ENCODE measurements at regions not wholly inside any gene's neighbourhood (a gene's known extent, or its start where the extent isn't known, plus 50 kb on each side); places are given as distances from the start of the nearest gene placed in this dataset.

GRCh38 chr2:30361751-30362394 lies 85.2 kb upstream of the LCLAT1 start:
- Histone ChIP-seq H4K20me1 (ENCODE audit: insufficient read depth) (no peaks in the 10 kb centered on the region), H3K4me3 (ENCODE audit: low read length) (no peak overlapping the region), H3K36me3 (ENCODE audit: insufficient read depth, low read length) (no peaks in the 10 kb centered on the region), H3K9ac (ENCODE audit: low read length) (no peak overlapping the region), H3K27ac (ENCODE audit: low read length) (no peak overlapping the region), H3K9me2 (ENCODE audit: insufficient read depth, low read length) (no peaks in the 10 kb centered on the region), H3K79me2 (replicated peaks; ENCODE audit: insufficient read depth, low read length) (no peaks in the 10 kb centered on the region), H3K4me2 (ENCODE audit: low read length) (no peak overlapping the region), H3F3A (ENCODE audit: insufficient read depth, low read length, poor library complexity, severe bottlenecking) (no peaks in the 10 kb centered on the region), H2AFZ (ENCODE audit: low read depth, low read length) (no peak overlapping the region), H3K27me3 (ENCODE audit: insufficient read depth, low read depth, low read length) (no peaks in the 10 kb centered on the region), H3K9me3 (ENCODE audit: low read length) (no peaks in the 10 kb centered on the region)
- TF ChIP-seq EP300 (conservative IDR thresholded peaks at IDR 0.05; ENCODE audit: poor library complexity, severe bottlenecking) (no peak), CTCF (IDR thresholded peaks at IDR 0.05; ENCODE audit: poor library complexity, severe bottlenecking) (no peak), REST (IDR thresholded peaks at IDR 0.05; ENCODE audit: borderline replicate concordance) (no peak), EZH2 (IDR thresholded peaks at IDR 0.05; ENCODE audit: borderline replicate concordance, insufficient read depth, low read length, poor library complexity, severe bottlenecking) (no peak), POLR2AphosphoS5 (IDR thresholded peaks at IDR 0.05) (no peak), SMC3 (conservative IDR thresholded peaks at IDR 0.05; ENCODE audit: poor library complexity) (no peak), TAF1 (IDR thresholded peaks at IDR 0.05; ENCODE audit: low read depth) (no peak), MXI1 (conservative IDR thresholded peaks at IDR 0.05; ENCODE audit: poor library complexity, severe bottlenecking) (no peak), RAD21 (conservative IDR thresholded peaks at IDR 0.05) (no peak)

- Histone ChIP-seq H3K36me3 (ENCODE audit: insufficient read depth, low read length) (no peaks in the 10 kb centered on the region), H3K27me3 (ENCODE audit: insufficient read depth, low read depth, low read length) (no peaks in the 10 kb centered on the region), H3K79me2 (replicated peaks; ENCODE audit: insufficient read depth, low read length) (no peaks in the 10 kb centered on the region), H3F3A (ENCODE audit: insufficient read depth, low read length, poor library complexity, severe bottlenecking) (no peaks in the 10 kb centered on the region), H3K4me2 (ENCODE audit: low read length) (no peak overlapping the region), H3K27ac (ENCODE audit: low read length) (no peak overlapping the region), H2AFZ (ENCODE audit: low read depth, low read length) (no peak overlapping the region), H3K9ac (ENCODE audit: low read length) (no peak overlapping the region), H3K9me3 (ENCODE audit: low read length) (no peaks in the 10 kb centered on the region), H3K4me3 (ENCODE audit: low read length) (no peak overlapping the region), H4K20me1 (ENCODE audit: insufficient read depth) (no peaks in the 10 kb centered on the region), H3K9me2 (ENCODE audit: insufficient read depth, low read length) (no peaks in the 10 kb centered on the region)
- TF ChIP-seq SMC3 (conservative IDR thresholded peaks at IDR 0.05; ENCODE audit: poor library complexity) (no peak), EP300 (conservative IDR thresholded peaks at IDR 0.05; ENCODE audit: poor library complexity, severe bottlenecking) (no peak), MXI1 (conservative IDR thresholded peaks at IDR 0.05; ENCODE audit: poor library complexity, severe bottlenecking) (no peak), RAD21 (conservative IDR thresholded peaks at IDR 0.05) (no peak), REST (IDR thresholded peaks at IDR 0.05; ENCODE audit: borderline replicate concordance) (no peak), POLR2AphosphoS5 (IDR thresholded peaks at IDR 0.05) (no peak), EZH2 (IDR thresholded peaks at IDR 0.05; ENCODE audit: borderline replicate concordance, insufficient read depth, low read length, poor library complexity, severe bottlenecking) (no peak), TAF1 (IDR thresholded peaks at IDR 0.05; ENCODE audit: low read depth) (no peak), CTCF (IDR thresholded peaks at IDR 0.05; ENCODE audit: poor library complexity, severe bottlenecking) (no peak)
Measured at GRCh38 chr2:30362468-30363081, 84.5 kb upstream of the LCLAT1 start.
